ENCODE measurements at regions not wholly inside any gene's neighbourhood (a gene's known extent, or its start where the extent isn't known, plus 50 kb on each side); places are given as distances from the start of the nearest gene placed in this dataset.

DNA sequence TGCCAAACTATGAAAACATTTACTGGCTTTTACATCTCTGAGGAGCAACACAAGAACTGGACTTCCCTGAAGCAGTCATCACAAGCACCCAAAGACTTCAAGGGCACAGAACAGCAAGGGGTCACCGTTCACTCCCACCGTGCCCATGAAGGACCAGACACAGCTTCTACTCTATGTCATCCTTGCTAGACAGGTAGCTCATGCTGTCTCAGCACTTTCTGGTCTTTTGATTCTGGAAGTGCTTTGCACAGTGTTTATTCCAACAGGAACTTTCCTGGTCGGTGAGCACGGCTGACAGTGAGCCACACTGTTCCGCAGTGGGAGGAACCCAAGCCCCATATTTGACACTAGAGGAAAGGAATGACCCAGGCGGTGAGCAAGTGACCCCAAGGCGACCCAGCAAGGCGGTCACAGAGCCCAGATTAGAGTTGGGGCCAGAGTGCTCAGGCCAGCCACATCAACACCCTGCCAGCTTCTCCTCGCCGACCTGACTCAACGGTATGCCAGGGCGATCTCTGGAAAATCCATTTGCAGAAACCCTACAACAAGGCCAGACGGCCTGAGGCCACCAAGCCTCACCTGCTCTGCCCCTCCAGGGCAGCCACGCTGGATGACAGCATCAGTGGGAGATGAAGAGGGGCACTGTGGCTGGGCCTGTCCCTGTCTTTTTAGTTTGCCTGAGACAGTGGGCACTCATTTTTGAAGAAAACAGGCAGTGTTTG, 318.6 kb downstream of the TCERG1L start:
- DNase-seq, result no peak

DNA sequence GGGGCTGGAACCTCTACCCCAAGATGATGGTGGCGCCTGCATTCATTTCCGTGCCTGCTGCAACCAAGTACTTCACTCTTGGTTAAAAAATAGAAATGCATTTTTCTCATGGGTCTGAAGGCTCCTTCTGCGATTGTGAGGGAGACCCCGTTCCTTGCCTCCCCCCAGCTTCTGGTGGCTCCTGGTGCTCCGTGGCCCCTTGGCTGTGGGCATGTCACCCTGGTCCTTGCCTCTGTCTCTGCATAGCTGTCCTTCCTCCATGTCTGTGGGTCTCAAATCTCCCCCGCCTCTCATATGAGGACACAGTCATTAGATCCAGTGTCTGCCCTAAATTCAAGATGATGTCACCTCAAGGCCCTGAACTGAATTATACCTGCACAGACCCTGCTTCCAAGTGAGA, 317.9 kb downstream of the TCERG1L start:
- DNase-seq, result no peak

DNA sequence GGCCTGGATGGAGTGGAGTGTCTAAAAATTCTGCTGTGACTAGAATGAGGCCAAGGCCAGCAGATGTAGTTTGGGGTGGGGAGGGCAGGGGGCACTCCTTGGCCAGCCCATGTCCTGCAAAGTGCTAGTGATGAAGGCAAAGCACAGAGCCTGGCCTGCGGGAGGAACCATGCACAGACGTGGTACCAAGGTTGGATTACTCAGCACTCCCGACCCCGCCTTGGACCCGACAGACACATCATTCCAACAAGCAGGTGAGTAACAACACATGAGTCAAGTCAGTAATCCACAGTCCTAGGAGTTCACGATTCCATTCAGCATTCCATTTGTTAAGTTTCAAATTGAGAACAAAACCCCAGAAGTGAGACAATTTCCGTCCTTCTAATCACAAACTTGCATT, 317.3 kb downstream of the TCERG1L start:
- DNase-seq, result no peak

DNA sequence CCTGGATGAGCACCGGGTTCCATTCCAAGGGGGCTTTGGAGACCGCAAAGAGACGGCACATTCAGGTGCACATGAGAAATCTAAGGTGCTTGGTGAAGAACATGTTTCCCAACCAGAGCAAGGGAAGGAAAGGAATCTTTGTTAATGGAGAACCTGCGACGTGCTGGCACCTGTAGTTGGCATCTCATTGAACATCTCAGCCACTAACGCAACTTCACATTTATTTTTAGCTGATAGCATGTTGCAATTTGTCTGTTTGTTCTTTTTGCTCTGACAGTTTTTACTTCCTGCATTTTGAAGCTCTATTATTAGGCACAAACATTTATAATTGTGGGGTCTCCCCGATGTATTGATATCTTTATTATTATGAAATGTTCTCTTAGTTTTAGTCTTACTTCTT, 316.7 kb downstream of the TCERG1L start:
- DNase-seq, result no peak

DNA sequence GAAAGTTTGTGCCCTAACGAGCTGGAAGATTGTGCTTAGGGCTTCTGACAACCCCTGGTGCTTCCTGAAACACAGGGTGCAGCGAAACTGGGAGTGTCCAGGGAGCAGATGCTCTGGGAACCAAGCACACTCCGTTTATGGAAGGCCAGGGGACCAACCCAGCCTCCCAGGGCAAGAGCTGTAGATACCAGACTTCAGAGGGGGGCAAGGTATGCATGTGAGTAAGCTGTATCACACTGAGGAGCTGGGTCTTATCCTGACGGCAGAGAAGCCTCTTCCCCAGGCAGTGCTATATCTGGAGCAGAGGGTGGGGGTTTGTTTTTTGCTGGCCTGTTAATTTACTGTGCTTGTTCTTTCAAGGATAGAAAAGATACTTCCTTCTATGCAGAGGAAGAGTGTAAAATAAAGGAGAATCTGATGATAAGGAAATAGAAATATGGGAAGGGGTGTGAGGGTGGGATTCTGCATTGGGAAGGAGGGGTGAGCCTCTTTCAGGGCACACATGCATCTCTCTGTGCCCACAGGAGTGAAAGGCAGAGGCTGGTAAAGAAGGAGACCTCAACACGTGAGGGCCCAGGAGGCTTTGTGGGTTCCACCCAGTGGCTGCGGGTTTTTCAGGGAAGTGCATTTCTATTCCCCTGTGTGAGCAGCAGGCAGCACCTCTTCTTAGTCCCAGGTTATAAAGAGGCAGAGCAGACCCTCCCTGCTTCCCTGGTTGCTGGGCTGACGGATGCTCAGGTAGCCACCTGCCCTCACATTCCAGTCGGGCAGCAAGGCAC, 314.1 kb downstream of the TCERG1L start:
- DNase-seq, result no peak

DNA sequence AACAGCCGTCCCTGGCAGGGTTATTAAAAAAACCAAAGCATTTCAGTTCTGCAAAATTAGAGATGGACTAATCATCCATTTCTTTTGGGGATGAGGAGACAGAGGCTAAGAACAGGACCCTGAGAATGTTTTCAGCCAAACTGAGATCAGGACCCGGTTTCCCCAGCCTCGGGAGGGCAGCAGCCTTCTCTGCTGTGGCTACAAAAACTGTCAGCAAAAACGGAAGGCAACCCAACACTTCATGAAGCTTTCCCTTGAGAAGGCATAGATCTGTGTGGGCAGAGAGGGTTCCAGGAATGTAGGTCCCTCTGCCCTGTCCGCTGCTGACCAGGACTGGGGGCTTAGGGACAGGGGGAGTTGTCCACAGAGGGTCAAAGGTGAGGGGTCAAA, 313.5 kb downstream of the TCERG1L start:
- no peak for DNase-seq

DNA sequence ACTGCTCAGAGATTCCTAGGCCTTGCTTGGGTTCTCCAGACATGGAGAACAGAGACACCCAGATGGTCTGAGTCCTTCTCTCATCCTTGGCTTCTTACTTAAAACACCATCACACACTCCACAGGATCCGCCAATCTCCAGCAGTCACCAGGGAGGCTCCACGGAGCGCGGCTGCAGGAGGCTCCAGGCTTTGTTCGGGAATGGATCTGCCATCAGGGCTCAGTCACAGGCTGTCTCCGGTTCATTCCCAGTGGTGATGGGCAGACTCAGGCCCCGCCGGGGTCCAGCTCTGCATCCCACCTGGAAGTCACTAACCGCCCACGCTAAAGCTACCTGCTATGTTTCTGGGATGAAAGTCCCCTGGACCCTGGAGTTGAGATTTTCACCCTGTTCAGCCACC, 312.9 kb downstream of the TCERG1L start:
- no peak for DNase-seq

DNA sequence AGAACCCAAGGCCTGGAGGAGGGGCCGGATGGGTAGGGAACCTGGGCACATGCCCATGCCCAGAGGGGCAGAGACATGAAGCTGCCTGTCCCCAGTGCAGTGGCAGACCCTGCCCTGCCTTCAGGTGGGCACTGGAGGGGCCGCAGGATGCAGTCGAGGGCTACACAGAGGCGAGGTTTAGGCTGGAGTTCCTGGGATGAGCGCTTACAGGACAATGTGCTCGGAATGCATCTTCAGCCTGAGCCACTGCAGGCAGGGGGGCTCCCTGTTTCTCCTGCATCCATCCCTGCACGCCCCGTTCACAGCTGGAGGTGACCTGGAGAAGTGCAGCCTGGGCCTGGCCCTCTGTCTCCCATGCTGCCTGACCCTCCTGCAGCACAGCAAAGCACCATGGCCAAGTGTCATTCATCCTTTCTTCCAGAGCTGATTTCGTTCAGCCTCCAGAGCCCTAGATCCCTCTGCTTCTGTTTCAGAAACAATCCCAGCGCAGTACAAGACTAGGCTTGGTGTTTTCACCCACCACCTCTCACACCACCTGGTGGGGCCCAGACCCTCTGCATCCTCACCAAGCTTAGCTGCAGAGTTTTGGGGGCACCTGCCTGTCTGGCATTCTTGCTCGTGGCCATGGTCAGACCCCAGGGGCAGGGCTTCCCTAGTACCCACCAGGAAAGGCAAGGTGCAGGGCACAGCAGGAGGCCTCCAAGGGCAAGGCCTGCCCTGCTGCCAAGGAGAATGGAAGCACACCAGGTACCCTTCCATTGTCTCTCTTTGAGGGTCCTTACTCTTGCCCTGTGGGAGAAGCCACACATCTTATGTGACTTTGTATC, 311.9 kb downstream of the TCERG1L start:
- no peak for DNase-seq

DNA sequence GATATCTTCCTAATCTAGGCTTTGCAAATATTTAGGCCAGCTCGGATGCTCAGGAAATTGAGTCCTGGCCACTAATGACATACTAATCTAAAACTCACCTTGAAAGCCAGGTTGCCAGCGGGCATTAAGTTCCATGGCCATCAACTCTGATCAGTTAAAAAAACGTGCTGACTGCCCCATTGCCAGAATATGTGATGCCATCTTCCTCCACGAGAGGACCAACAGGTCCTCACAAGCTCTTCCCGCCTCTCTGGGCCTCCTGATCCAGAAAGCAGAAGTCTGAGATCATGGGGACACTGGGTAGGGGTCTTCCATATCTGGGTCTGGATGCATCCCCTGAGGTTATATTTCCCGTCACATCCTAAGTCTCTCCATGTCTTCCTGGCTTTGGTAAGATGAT, 311.3 kb downstream of the TCERG1L start:
- DNase-seq, result no peak

DNA sequence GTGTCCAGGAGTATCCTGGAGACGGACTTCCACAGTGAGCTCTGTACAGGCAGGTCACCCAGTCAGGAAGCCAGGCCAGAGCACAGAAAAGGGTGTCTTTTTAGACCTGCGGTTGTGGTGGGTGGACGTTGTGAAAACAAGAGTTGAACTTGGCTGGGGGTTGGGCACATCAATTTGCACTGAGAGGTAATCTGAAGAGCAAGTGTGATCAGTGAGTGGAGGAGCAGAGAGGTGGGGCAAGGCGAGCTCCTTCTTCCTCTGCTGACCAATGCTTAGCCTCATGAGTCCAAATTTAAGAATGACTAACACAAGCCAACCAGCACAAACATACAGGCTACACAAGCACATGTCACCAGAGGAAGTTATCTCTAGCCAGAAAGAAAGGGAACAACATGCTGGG, 310.8 kb downstream of the TCERG1L start:
- no peak for DNase-seq

DNA sequence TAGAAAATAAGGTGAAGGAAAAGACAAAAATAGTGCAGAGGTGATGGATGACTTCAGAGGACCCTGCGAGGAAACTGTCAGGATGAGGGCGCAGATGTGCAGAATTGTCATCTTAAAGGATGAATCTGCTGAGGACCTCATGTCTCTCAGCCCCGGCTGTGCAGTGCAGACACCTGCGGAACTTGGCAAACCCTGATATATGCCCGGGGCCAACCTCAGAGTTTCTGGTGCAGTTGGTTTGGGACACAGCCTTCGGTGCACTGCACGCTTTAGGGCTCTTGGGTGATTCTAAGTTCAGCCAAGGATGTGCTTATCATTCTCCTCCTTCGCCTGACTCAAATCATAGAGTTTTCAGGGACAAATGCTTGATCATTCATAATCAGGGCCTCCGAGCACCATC, 310.1 kb downstream of the TCERG1L start:
- DNase-seq, result no peak

DNA sequence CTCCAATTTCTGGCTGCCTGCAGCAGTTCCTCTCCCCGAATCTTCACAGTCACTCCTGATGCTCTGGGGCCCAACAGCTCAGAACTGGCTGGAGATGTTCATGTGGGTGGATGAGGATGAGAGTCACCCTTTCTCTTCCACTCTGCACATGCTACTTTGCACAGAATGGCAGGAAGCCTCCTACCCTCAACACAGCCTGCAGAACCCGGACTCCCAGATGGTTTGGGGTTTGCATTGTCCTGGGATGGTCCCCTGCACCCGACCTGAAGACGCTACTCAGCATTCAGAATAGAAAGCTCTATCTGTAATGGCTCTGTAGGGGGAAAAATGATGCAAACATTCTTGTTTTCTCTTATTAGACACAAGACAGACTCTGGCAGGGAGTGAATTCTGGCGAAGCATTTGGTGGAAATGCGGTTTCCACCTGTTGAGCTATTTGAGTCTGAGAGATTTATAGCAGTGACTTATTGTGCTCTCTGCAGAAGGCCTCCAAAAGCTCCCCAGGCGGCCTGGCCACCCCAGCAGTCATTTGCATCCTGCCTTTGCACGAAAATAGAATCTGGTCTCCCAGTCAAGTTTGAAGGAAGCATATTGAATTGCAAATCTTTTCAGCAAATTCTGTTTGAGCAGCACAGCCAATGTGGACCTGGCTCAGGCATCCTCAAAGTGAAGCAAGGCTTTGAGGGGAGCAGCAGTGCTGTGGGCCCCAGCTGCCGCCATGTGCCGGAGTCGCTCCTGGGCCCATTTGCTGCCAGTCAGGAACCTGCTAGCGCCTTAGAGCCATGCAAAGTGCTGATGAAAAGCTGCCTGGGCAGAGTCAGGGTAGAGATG, 309.3 kb downstream of the TCERG1L start:
- peak; percentile 38 for DNase-seq

DNA sequence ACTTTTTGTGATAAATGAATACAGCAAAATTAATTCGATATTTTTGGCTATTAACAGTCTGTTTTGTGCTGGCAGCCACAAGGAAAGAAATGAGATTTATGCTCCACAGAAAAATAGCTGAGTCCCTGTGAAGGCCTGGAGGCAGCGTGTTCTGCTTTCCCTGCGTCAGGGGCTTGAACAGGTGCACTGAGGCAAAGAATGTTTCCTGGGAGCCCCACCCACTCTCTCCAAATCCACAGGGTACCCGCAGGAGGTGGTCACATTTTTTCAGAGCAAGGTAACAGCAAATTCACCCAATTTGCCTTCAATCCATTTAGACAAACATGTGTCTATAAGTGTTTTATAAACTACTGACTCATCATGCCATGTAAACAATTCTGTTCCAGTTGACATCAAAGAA, 308.1 kb downstream of the TCERG1L start:
- no peak for DNase-seq

DNA sequence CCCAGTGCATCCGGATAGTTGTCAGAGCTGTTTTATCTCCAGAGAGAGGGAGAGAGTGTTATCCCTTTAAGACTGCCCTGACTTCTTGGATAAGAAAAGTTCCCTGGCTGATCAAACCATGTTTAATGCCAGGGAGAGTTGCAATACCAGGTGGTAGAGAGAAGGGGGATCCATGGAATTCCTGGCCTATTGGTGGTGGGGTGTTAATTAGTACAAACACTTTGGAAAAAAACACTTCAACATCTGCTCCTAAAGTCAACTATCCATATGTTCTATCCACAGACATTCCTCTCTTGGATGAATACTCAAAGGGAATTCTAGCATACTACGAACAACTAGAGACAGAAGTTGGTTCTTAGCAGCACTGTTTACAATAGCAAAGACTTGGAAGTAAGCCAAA, 307.2 kb downstream of the TCERG1L start:
- DNase-seq, result no peak

DNA sequence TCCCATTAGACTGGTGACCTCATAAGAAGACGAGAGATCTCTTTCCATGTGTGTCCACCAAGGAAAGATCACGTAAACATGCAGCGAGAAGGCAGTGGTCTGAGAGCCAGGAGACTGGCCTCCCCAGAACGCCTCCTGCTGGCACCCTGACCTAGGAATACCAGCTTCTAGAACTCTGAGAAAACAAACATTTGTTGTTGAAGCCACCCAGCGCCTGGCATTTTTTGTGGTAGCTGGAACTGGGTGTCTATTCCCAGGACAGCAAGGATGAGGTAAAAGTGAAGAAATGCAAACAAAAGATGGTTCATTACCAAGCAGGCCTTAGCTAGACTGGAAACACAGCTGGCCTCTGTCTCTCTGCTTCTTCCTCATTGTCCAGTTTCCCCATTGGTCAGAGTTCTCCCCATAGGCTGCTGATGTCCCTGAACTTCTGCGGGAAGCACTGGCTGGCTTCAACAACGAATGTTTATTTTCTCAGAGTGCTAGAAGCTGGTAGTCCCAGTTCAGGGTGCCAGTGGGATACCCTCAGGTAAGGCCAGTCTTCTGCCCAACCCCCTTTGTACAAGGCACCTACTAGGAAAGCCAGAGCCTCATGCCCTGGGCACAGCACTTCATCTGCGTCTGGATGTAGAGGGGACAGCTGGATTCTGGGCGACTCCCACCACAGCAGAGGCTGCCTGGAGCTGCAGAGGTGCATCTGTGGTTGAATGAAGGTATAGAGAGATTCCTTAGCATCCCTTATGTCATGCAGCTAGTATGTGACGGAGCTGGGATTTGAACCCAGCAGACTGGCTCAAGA, 304.9 kb downstream of the TCERG1L start:
- no peak for DNase-seq

DNA sequence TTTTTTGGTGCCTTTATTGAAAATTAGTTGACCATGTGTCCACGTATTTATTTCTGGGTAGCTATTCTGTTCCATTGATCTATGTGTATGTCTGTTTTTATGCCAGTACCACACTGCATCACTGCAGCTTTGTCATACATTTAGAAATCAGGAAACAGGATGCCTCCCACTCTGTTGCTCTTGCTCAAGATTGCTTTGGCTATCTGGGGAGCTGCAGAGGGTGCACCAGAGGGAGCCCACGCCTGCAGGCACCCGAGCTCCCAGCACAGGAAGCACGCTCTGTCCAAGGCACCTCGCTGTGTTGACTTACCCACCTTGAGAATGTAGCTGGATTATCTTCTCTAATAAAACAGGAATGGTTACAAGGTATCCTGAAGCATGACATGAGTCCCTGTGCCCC, 301.7 kb downstream of the TCERG1L start:
- no peak for DNase-seq

DNA sequence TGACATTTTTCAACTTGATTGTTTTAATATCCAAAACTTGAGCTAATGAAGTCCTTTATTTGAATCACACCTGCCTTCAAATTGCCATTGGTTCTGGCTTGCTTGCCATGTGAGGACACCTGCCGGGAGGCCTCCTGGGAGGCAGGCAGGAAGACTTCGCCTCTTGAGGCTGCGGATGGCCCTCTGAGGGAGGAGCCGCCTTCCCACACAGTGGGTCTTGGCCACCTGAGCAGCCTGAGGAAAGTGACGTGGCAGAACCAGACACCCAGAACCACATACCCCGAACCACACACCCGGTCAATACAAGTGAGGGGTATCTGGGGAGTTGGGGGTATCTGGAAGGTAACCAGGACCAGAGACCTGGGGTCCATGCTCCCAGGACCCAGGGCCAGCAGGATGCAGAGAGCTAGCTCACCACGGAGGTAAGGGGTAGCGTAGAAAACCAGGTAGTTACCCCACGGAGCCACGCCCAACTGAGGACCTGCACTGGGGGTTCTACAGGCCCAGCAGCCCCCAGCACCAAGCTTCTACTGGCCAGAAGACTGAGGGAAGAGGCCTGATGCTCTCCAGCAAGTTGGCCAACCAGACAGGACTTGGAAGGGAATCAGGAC, 300.5 kb downstream of the TCERG1L start:
- no peak for DNase-seq

DNA sequence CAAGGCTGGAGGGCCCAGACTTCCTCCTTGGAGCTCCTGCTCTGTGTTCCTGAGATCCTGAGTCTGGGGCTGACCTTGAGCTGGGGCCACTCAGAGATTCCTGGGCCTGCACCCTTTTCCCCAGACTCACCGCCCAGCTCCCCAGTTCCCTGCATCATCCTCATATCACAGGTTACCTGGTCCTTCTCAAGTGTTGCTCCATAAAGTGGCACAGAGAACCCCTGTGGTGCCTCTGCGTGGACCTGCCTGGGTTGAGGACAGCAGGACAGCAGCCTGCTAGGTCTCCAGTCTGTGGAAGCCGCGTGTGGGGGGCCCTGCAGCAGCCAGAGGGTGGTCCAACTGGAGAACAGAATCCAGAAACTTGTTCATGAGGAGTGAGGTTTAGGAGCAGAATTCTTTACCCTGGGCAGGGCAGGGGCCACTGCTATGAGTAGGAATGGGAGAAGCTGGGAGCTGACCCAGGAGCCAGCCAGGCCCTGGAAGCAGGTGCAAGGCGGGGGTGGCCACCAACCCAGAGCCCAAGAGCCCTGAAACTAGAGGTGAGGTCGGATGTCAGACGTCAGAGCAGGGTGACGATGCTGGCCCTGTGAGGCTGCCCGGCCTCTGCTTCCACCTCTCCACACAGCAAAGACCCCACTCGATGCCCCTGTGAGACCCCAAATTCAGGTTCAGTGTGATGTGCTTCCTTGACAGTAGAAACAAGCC, 299.4 kb downstream of the TCERG1L start:
- DNase-seq, result no peak

DNA sequence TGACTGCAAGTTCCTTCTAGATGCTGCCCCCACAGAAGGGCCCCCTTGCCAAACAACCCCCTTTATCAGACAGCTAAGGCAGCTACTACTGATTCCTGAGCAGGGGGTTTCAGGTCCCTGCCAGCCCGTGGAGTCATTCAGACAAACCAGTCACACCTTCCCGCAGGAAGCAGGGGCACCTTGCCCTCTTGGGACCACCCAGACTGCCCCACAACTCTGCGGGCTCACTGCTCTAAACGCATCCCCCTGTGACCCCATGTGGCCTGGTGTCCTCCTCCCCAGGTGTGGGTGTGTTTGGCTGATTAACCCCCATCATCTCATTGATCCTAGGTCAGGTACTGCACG, 298.9 kb downstream of the TCERG1L start:
- no peak for DNase-seq

DNA sequence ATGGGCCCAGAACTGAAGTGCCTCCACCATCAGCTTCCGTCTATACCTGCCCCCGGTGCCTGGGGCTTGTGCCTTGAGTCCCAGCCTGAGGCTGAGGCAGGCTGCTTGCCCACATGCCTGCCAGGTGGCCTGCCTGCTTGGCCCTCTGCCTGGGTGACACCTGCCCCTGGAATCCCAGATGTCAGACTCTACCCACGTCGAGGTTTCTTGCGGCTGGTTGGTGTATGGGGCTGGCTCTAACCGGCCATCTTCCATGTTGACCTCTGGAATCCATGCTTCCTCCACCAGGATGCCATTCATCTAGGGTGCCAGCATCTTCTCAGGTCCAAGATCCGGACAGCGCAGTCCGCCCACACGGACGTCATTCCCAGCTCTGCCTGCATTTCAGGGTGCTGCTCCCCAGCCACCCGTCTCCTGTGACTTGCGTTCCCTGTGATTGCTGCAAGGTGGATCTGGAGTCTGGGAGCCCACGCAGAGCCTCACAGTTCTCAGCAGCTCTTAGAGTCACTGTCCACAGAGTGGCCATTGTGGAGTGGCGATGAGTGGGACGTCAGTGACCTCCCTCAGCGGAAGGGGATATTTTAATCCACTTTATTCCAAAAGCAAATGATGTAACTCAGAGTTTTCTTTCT, 298.1 kb downstream of the TCERG1L start:
- no peak for DNase-seq

DNA sequence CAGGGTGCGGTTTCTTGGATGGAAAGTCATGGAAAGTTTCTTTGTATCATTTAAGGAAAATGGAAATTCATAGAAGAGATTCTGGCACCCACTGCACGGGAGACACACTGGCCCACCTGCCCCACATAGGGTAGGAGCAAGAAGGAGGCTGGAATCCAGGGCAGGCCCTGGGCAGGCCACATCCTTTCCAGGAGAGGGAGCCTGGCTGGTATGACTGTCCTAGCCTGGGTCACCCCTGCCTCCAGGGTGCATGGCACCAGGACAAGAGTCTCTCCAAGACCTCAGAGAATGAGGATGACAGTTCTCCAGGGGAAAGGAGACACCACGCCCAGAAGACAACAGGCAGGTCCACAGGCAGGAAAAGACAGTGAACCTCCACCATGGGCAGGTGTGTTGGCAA, 297.2 kb downstream of the TCERG1L start:
- DNase-seq, result no peak

Data from NCI-H146 (cell line).